ENCODE measurements at regions not wholly inside any gene's neighbourhood (a gene's known extent, or its start where the extent isn't known, plus 50 kb on each side); places are given as distances from the start of the nearest gene placed in this dataset.
A peak's percentile ranks its signal among the peaks of the same experiment; 100 is the strongest.

- no peak overlapping the region for H3K4me3 Mint-ChIP-seq
- no peak for DNase-seq
- no peaks in the 10 kb centered on the region for H3K36me3 Mint-ChIP-seq (ENCODE audit: low read depth)
- peaks cover 4% of the 10 kb centered on the region for H3K9me3 Mint-ChIP-seq
- H3K4me1 Mint-ChIP-seq = peaks cover 11% of the 10 kb centered on the region
- peaks cover 3% of the 10 kb centered on the region for H3K27me3 Mint-ChIP-seq (ENCODE audit: low read depth, poor library complexity)
- H3K27ac Mint-ChIP-seq = no peak overlapping the region
- no peak for TF ChIP-seq CTCF (IDR thresholded peaks at IDR 0.05)
Measured at GRCh38 chr4:110268790-110269189, 70.4 kb upstream of the ELOVL6 start.

GRCh38 chr4:110268352-110268751 is 69.9 kb upstream of the ELOVL6 start:
- Mint-ChIP-seq H3K27me3 (ENCODE audit: low read depth, poor library complexity) (peaks cover 3% of the 10 kb centered on the region), H3K9me3 (peaks cover 8% of the 10 kb centered on the region), H3K4me3 (no peak overlapping the region), H3K4me1 (peaks cover 11% of the 10 kb centered on the region), H3K36me3 (ENCODE audit: low read depth) (no peaks in the 10 kb centered on the region), H3K27ac (peak overlapping the region; percentile 36)
- TF ChIP-seq CTCF (IDR thresholded peaks at IDR 0.05) = no peak
- no peak for DNase-seq

- Mint-ChIP-seq H3K27ac (no peak overlapping the region), H3K4me3 (no peak overlapping the region), H3K9me3 (peaks cover 10% of the 10 kb centered on the region), H3K4me1 (peaks cover 5% of the 10 kb centered on the region), H3K36me3 (ENCODE audit: low read depth) (no peaks in the 10 kb centered on the region), H3K27me3 (ENCODE audit: low read depth, poor library complexity) (peaks cover 3% of the 10 kb centered on the region)
- no peak for TF ChIP-seq CTCF (IDR thresholded peaks at IDR 0.05)
- DNase-seq = no peak
Measured at GRCh38 chr4:110266136-110266535, 67.7 kb upstream of the ELOVL6 start.

- TF ChIP-seq CTCF (IDR thresholded peaks at IDR 0.05) = no peak
- Mint-ChIP-seq H3K4me1 (no peaks in the 10 kb centered on the region), H3K36me3 (ENCODE audit: low read depth) (no peaks in the 10 kb centered on the region), H3K27ac (no peak overlapping the region), H3K9me3 (peaks cover 10% of the 10 kb centered on the region), H3K4me3 (no peak overlapping the region), H3K27me3 (ENCODE audit: low read depth, poor library complexity) (peaks cover 3% of the 10 kb centered on the region)
- DNase-seq = no peak
Measured at GRCh38 chr4:110265001-110265400, 66.6 kb upstream of the ELOVL6 start.

- no peak overlapping the region for H3K27ac Mint-ChIP-seq
- no peaks in the 10 kb centered on the region for H3K36me3 Mint-ChIP-seq (ENCODE audit: low read depth)
Measured at GRCh38 chr4:110260299-110260698, 61.9 kb upstream of the ELOVL6 start.

More at GRCh38 chr4:110260299-110260698, 61.9 kb upstream of the ELOVL6 start:
- Mint-ChIP-seq H3K4me1 (peaks cover 9% of the 10 kb centered on the region), H3K9me3 (peaks cover 8% of the 10 kb centered on the region), H3K4me3 (no peak overlapping the region), H3K27me3 (ENCODE audit: low read depth, poor library complexity) (peaks cover 12% of the 10 kb centered on the region)
- no peak for DNase-seq
- TF ChIP-seq CTCF (IDR thresholded peaks at IDR 0.05) = no peak
